Peyer's patch (tissue), 4 donors: ENCODE measurements at regions not wholly inside any gene's neighbourhood (a gene's known extent, or its start where the extent isn't known, plus 50 kb on each side); places are given as distances from the start of the nearest gene placed in this dataset.

ENCODE experiments used
- CTCF ChIP-seq, 6 experiments: fragments of 450-650 bp in 4 of 6; fragments of 200-600 bp in 2 of 6; sonication (generic) in 1 of 6; IDR thresholded peaks; one replicate each; pipeline ENCODE4 v1.5.1; 2017 to 2019; ENCODE audit warnings: antibody characterized with exemption in 6 of 6, mild to moderate bottlenecking in 3 of 6, moderate library complexity in 1 of 6
- POLR2A ChIP-seq, 2 donors: fragments of 450-650 bp; IDR thresholded peaks; one replicate each; pipeline ENCODE4 v1.5.1; 2017; ENCODE audit warnings: antibody characterized with exemption in 2 of 2, mild to moderate bottlenecking in 2 of 2, moderate library complexity in 2 of 2

GRCh38 chr21:24011087-24011486, 1596.2 kb downstream of the MRPL39 start:
- TF ChIP-seq CTCF (IDR thresholded peaks at IDR 0.05) (no peak), POLR2A (IDR thresholded peaks at IDR 0.05) (no peak)
